Mesendoderm (in vitro differentiated cells): ENCODE measurements at regions not wholly inside any gene's neighbourhood (a gene's known extent, or its start where the extent isn't known, plus 50 kb on each side); places are given as distances from the start of the nearest gene placed in this dataset.
"Not testable (repeated sequence)": the region's sequence is repeated elsewhere in the genome, so short reads cannot be mapped to it uniquely, and the experiment has no call there.

Experiments used
- DNase-seq: peaks from one replicate; pipeline ENCODE4 v3.0.0; 2013
- H2AK5ac ChIP-seq: 2 replicates; pipeline ENCODE4 v1.6.1; 2013; ENCODE audit warnings: low read length, inconsistent platforms
- H2BK120ac ChIP-seq: 2 replicates; pipeline ENCODE4 v1.6.1; 2013; ENCODE audit warnings: low read depth, mild to moderate bottlenecking, low read length, moderate library complexity, mixed read lengths
- H2BK15ac ChIP-seq: replicated peaks from 2 replicates; pipeline ENCODE4 v1.6.1; 2013; ENCODE audit warnings: low read depth, mild to moderate bottlenecking, moderate library complexity
- H2BK5ac ChIP-seq: 2 replicates; pipeline ENCODE4 v1.6.1; 2013; ENCODE audit warnings: low read length, inconsistent platforms
- H3K18ac ChIP-seq: 2 replicates; pipeline ENCODE4 v1.6.1; 2013; ENCODE audit warnings: mild to moderate bottlenecking, low read length, mixed read lengths
- H3K23ac ChIP-seq: one replicate; pipeline ENCODE4 v1.6.1; 2013; ENCODE audit warnings: low read length
- H3K27ac ChIP-seq: 2 replicates; pipeline ENCODE4 v1.5.1; 2013; ENCODE audit warnings: low read depth, mild to moderate bottlenecking, inconsistent platforms, low read length, moderate library complexity
- H3K27me3 ChIP-seq: 2 replicates; pipeline ENCODE4 v1.6.1; 2013; ENCODE audit warnings: low read length, control low read depth, mild to moderate bottlenecking, inconsistent platforms; ENCODE audit not compliant: insufficient read depth, poor library complexity
- H3K36me3 ChIP-seq: 2 replicates; pipeline ENCODE4 v1.6.1; 2013; ENCODE audit warnings: low read length, inconsistent platforms; ENCODE audit not compliant: control insufficient read depth, insufficient read depth
- H3K4ac ChIP-seq: one replicate; pipeline ENCODE4 v1.6.1; 2013; ENCODE audit warnings: low read depth, mild to moderate bottlenecking, low read length, moderate library complexity
- H3K4me1 ChIP-seq: 2 replicates; pipeline ENCODE4 v1.6.1; 2013; ENCODE audit warnings: low read depth, low read length, inconsistent platforms; ENCODE audit not compliant: control insufficient read depth
- H3K4me2 ChIP-seq: 2 replicates; pipeline ENCODE4 v1.6.1; 2013; ENCODE audit warnings: low read length
- H3K4me3 ChIP-seq: 2 replicates; pipeline ENCODE4 v1.5.1; 2013; ENCODE audit warnings: mild to moderate bottlenecking, low read length
- H3K56ac ChIP-seq: one replicate; pipeline ENCODE4 v1.6.1; 2013; ENCODE audit warnings: low read length
- H3K79me1 ChIP-seq: 2 replicates; pipeline ENCODE4 v1.6.1; 2013; ENCODE audit warnings: low read length, inconsistent platforms
- H3K79me2 ChIP-seq: 2 replicates; pipeline ENCODE4 v1.6.1; 2013; ENCODE audit warnings: mild to moderate bottlenecking, low read length; ENCODE audit not compliant: control insufficient read depth, insufficient read depth
- H3K9ac ChIP-seq: 2 replicates; pipeline ENCODE4 v1.6.1; 2013; ENCODE audit warnings: low read length, inconsistent platforms
- H4K5ac ChIP-seq: one replicate; pipeline ENCODE4 v1.6.1; 2013; ENCODE audit warnings: low read length
- H4K8ac ChIP-seq: one replicate; pipeline ENCODE4 v1.6.1; 2013; ENCODE audit warnings: low read depth, mild to moderate bottlenecking, control low read depth, low read length, moderate library complexity
- WGBS: extraction: QIAGEN DNeasy Blood & Tissue Kit; methylation state at CpG from one replicate; pipeline ENCODE4 v1.1.7; 2013; ENCODE audit warnings: low lambda C conversion rate, missing lambda C conversion rate; ENCODE audit not compliant: insufficient coverage; ENCODE audit errors: extremely low coverage; 5-methylcytosine and 5-hydroxymethylcytosine counted together

DNA sequence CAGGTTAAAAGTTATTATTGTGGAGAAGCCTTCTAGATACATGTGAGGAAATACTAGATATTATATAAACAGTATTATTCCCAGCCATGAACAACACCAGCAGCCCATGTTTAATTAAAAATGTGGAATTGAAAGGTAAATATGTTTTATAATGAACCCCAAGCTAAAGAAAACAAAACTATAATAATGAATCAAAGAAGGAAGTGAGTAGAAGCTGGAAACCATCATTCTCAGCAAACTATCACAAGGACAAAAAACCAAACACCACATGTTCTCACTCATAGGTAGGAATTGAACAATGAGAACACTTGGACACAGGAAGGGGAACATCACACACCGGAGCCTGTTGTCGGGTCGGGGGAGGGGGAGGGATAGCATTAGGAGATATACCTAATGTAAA, 167.6 kb upstream of the CXXC4 start:
- not testable (repeated sequence) for H3K4ac ChIP-seq, H3K23ac ChIP-seq, H3K18ac ChIP-seq, H2BK15ac ChIP-seq, H3K9ac ChIP-seq, H3K79me1 ChIP-seq, H2AK5ac ChIP-seq, H3K27ac ChIP-seq, H3K36me3 ChIP-seq, H3K4me2 ChIP-seq, H2BK120ac ChIP-seq, H4K8ac ChIP-seq, H3K4me1 ChIP-seq, H3K27me3 ChIP-seq, H3K79me2 ChIP-seq, H4K5ac ChIP-seq, H3K4me3 ChIP-seq, DNase-seq, H2BK5ac ChIP-seq, H3K56ac ChIP-seq
- WGBS = no CpG with 5 or more reads among the region's 3 CpGs

DNA sequence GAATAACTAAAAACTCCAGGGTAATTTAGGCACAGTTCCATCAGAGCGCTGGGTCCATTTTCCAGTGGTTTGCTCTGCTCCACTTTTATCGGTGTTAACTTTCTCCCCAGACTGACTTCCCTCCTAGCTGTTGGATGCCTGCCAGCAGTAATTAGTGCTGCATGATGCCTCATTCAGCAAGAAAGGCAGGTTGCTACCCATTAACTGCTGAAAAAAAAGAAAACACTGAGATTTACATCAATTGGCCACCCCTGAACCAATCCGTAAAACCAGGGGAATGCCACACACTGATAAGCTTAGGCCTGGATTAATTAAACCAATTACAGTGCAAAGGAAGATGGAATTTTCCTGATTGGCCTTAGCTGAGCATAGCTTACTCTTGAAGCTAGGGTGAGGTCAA, 182.4 kb upstream of the CXXC4 start:
- H2BK15ac ChIP-seq = no peak overlapping the region
- no peaks in the 10 kb centered on the region for H3K27me3 ChIP-seq
- H2BK5ac ChIP-seq = no peak overlapping the region
- no peak overlapping the region for H2BK120ac ChIP-seq
- H3K79me1 ChIP-seq = no peaks in the 10 kb centered on the region
- no peaks in the 10 kb centered on the region for H3K79me2 ChIP-seq
- no peak overlapping the region for H3K4me2 ChIP-seq
- no peak overlapping the region for H3K27ac ChIP-seq
- peak; percentile 43 for DNase-seq
- H3K36me3 ChIP-seq = no peaks in the 10 kb centered on the region
- no peaks in the 10 kb centered on the region for H3K4me1 ChIP-seq
- H3K9ac ChIP-seq = no peak overlapping the region
- no peak overlapping the region for H3K56ac ChIP-seq
- no peak overlapping the region for H2AK5ac ChIP-seq
- no peak overlapping the region for H3K4ac ChIP-seq
- no peak overlapping the region for H3K18ac ChIP-seq
- H3K23ac ChIP-seq = no peak overlapping the region
- H4K5ac ChIP-seq = no peak overlapping the region
- H3K4me3 ChIP-seq = no peak overlapping the region
- no peak overlapping the region for H4K8ac ChIP-seq
- no CpG with 5 or more reads among the region's 3 CpGs for WGBS

DNA sequence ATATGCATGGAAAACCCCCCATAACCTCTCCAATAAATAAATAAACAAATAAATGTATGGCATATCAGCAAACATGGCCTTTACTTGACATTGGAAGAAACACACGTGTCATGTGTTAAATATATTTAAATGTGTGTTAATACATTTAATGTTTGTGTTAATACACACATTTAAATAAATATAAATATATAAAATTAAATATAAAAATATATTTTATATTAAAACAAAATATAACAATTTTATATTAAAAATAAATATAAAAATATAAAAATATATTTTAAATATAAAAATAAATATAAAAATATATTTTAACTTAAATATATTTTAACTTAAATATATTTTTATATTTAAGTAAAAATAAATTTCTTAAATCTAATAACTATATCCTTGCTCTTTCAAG, 187.6 kb upstream of the CXXC4 start:
- H3K23ac ChIP-seq = no peak overlapping the region
- no peak overlapping the region for H3K4me3 ChIP-seq
- H3K79me1 ChIP-seq = no peaks in the 10 kb centered on the region
- no peak overlapping the region for H4K5ac ChIP-seq
- H3K27ac ChIP-seq = no peak overlapping the region
- no peak overlapping the region for H2BK15ac ChIP-seq
- no peaks in the 10 kb centered on the region for H3K4me1 ChIP-seq
- H3K79me2 ChIP-seq = no peaks in the 10 kb centered on the region
- no peak overlapping the region for H2BK5ac ChIP-seq
- H3K9ac ChIP-seq = no peak overlapping the region
- H3K4me2 ChIP-seq = no peak overlapping the region
- H3K27me3 ChIP-seq = no peaks in the 10 kb centered on the region
- WGBS = no CpG with 5 or more reads among the region's 1 CpG
- no peaks in the 10 kb centered on the region for H3K36me3 ChIP-seq
- DNase-seq = no peak
- H4K8ac ChIP-seq = no peak overlapping the region
- H3K4ac ChIP-seq = no peak overlapping the region
- no peak overlapping the region for H3K18ac ChIP-seq
- no peak overlapping the region for H2BK120ac ChIP-seq
- H2AK5ac ChIP-seq = no peak overlapping the region
- H3K56ac ChIP-seq = no peak overlapping the region

DNA sequence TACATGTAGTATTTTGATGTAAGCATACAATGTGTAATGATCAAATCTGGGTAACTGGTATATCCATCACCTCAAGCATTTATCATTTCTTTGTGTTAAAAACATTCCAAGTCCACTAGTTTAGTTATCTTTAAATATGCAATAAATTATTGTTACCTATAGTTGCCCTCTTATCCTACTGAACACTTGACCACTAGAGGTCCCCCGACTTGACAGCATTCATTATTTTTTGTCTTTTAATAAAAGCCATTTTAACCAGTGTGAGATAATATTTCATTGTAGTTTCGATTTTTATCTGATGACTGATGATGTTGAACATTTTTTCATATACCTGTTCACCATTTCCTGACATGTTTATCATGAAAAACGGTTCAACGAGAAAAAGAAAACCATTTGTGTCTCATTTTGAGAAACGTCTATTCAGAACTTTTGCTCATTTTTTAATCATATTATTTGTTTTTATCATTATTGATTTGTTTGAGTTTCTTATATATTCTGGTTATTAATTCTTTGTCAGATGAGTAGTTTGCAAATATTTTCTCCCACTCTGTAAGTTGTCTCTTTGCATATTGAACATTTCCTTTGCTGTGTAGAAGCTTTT, 199.0 kb upstream of the CXXC4 start:
- WGBS = no CpG with 5 or more reads among the region's 5 CpGs
- DNase-seq = peak; percentile 8

DNA sequence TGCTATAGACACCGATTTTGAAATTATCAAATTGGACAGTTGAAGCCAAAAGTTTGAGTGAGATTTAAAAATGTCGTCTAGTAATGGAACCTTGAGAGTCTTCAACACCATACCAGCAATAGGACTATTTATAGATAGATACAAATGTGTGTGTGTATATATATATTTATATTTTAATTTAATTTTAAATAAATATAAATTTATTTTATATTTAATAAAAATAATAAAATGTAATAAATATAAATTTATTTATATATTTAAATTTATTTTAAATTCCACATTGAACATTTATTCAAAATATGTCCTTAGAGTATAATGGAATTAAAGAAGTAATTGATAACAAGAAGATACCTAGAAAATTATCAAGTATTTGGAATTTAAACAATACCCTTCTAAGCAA, 221.9 kb upstream of the CXXC4 start:
- Histone ChIP-seq H3K9ac (no peak overlapping the region), H3K4me1 (no peaks in the 10 kb centered on the region), H2BK15ac (no peak overlapping the region), H3K23ac (no peak overlapping the region), H4K8ac (no peak overlapping the region), H3K27ac (no peak overlapping the region), H3K27me3 (no peaks in the 10 kb centered on the region), H3K56ac (no peak overlapping the region), H3K4me3 (no peak overlapping the region), H2BK5ac (no peak overlapping the region), H3K36me3 (no peaks in the 10 kb centered on the region), H2BK120ac (no peak overlapping the region), H3K4ac (no peak overlapping the region), H3K79me2 (no peaks in the 10 kb centered on the region), H3K4me2 (no peak overlapping the region), H3K18ac (no peak overlapping the region), H3K79me1 (no peaks in the 10 kb centered on the region), H2AK5ac (no peak overlapping the region), H4K5ac (no peak overlapping the region)
- no CpG with 5 or more reads among the region's 2 CpGs for WGBS
- DNase-seq = no peak

More for the DNA sequence above, 199.0 kb upstream of the CXXC4 start:
- H3K79me2 ChIP-seq = no peaks in the 10 kb centered on the region
- no peak overlapping the region for H3K18ac ChIP-seq
- no peaks in the 10 kb centered on the region for H3K79me1 ChIP-seq
- H4K8ac ChIP-seq = no peak overlapping the region
- no peak overlapping the region for H3K27ac ChIP-seq
- no peaks in the 10 kb centered on the region for H3K4me1 ChIP-seq
- no peaks in the 10 kb centered on the region for H3K36me3 ChIP-seq
- no peak overlapping the region for H3K56ac ChIP-seq
- H3K4ac ChIP-seq = no peak overlapping the region
- no peak overlapping the region for H4K5ac ChIP-seq
- H2BK5ac ChIP-seq = no peak overlapping the region
- no peak overlapping the region for H2AK5ac ChIP-seq
- no peaks in the 10 kb centered on the region for H3K27me3 ChIP-seq
- no peak overlapping the region for H2BK120ac ChIP-seq
- no peak overlapping the region for H3K9ac ChIP-seq
- no peak overlapping the region for H3K23ac ChIP-seq
- H3K4me2 ChIP-seq = no peak overlapping the region
- H2BK15ac ChIP-seq = no peak overlapping the region
- no peak overlapping the region for H3K4me3 ChIP-seq

DNA sequence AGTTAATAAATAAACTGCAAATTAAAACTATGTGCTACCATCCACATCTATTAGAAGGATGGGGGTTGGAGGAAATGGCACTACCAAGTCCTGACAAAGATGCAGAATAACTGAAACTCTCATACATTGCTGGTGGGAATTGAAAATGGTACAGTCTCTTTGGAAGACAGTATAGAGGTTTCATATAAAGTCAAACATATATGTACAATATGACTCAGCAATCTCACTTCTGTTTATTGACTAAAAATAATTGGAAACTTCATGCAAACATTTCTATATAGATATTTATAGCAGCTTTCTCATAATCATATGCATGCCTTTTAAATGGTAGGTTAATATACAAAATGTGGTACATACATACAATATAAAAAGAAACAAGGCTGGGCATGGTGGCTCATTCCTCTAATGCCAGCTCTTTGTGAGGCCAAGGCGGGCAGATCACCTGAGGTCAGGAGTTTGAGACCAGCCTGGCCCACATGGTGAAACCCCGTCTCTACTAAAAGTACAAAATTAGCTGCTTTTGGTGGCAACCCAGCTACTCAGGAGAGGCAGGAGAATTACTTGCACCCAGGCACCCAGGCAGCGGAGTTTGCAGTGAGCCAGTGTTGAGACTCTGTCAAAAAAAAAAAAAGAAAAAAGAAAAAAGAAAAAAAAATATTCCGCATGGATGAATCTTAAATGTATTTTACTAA, 225.0 kb upstream of the CXXC4 start:
- H3K36me3 ChIP-seq = no peaks in the 10 kb centered on the region
- no peak overlapping the region for H3K9ac ChIP-seq
- H3K23ac ChIP-seq = no peak overlapping the region
- H2AK5ac ChIP-seq = no peak overlapping the region
- no peak overlapping the region for H2BK15ac ChIP-seq
- H4K8ac ChIP-seq = no peak overlapping the region
- no peak overlapping the region for H3K4ac ChIP-seq
- H2BK5ac ChIP-seq = no peak overlapping the region
- H4K5ac ChIP-seq = no peak overlapping the region
- no peak overlapping the region for H2BK120ac ChIP-seq
- H3K4me1 ChIP-seq = no peaks in the 10 kb centered on the region
- no peak for DNase-seq
- H3K56ac ChIP-seq = no peak overlapping the region
- H3K27ac ChIP-seq = no peak overlapping the region
- H3K4me3 ChIP-seq = no peak overlapping the region
- H3K4me2 ChIP-seq = no peak overlapping the region
- no CpG with 5 or more reads among the region's 4 CpGs for WGBS
- H3K79me2 ChIP-seq = no peaks in the 10 kb centered on the region
- H3K27me3 ChIP-seq = no peaks in the 10 kb centered on the region
- no peak overlapping the region for H3K18ac ChIP-seq
- no peaks in the 10 kb centered on the region for H3K79me1 ChIP-seq
